ENCODE measurements at regions not wholly inside any gene's neighbourhood (a gene's known extent, or its start where the extent isn't known, plus 50 kb on each side); places are given as distances from the start of the nearest gene placed in this dataset.

DNA sequence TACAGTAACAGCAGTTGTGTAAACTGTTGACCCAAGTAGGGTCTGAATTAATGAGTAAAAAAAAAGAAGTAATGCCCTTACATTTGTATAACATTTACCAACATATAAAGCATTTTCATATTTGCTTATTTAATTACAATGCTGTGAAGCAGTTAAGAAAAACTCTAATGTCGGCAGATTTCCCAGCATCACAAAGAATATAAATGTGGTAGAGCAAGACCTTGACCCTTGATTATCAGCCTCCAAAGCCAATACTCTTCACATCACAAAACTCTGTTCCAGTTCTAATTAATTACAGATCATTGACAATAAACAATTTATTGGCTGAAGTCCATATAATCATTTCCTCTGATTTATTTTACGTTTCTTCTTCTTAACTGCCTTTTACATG, 130.2 kb downstream of the DUSP10 start:
- Histone ChIP-seq H3K9ac (ENCODE audit: low read depth in 1 of 2, low read length in 2 of 2) (no peak overlapping the region), H3K4me3 (ENCODE audit: low read length in 2 of 2) (no peak overlapping the region), H3K4me1 (ENCODE audit: control insufficient read depth in 2 of 2, insufficient read depth in 2 of 2, low read length in 2 of 2) (no peaks in the 10 kb centered on the region), H3K36me3 (ENCODE audit: control insufficient read depth in 2 of 2, insufficient read depth in 2 of 2, low read length in 2 of 2) (no peaks in the 10 kb centered on the region), H3K9me3 (ENCODE audit: control insufficient read depth in 2 of 2, low read length in 2 of 2) (no peaks in the 10 kb centered on the region), H3K27me3 (ENCODE audit: control insufficient read depth in 2 of 2, insufficient read depth in 2 of 2, low read length in 2 of 2) (no peaks in the 10 kb centered on the region), H3K27ac (ENCODE audit: low read depth in 2 of 2, low read length in 2 of 2) (no peak overlapping the region)

DNA sequence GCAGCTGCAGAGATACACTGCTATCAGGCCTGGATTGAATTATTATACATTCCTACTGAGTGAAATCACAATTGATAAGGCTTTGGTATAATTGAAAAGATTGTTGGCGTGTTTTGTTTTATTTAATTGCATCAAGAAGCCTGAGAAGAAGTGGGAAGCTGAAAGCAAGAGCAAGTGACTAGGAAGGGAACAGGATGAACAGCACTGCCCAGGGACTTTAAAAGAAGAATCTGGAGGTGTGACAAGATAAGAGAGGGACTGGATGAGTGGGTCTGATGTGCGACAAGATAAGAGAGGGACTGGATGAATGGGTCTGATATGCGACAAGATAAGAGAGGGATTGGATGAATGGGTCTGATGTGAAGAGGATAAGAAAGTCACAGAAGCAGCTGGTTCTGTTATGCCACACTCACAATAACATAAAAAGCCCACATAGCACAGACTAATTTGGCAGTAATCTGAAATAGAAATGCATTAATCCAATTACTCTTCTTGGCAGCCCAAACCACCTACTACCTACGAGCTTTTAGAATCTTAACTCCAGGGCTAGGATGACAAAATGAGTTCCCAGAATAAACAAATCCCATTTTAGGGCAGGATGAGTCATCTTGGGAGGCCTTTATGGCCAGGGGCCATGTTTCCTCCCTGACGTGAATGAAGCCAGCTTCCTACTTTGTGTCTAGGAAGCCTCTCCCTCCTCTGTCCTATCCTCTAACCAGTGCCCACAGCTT, 129.7 kb downstream of the DUSP10 start:
- Histone ChIP-seq H3K9ac (ENCODE audit: low read depth in 1 of 2, low read length in 2 of 2) (no peak overlapping the region), H3K27ac (ENCODE audit: low read depth in 2 of 2, low read length in 2 of 2) (no peak overlapping the region), H3K4me1 (ENCODE audit: control insufficient read depth in 2 of 2, insufficient read depth in 2 of 2, low read length in 2 of 2) (no peaks in the 10 kb centered on the region), H3K27me3 (ENCODE audit: control insufficient read depth in 2 of 2, insufficient read depth in 2 of 2, low read length in 2 of 2) (no peaks in the 10 kb centered on the region), H3K36me3 (ENCODE audit: control insufficient read depth in 2 of 2, insufficient read depth in 2 of 2, low read length in 2 of 2) (no peaks in the 10 kb centered on the region), H3K4me3 (ENCODE audit: low read length in 2 of 2) (no peak overlapping the region), H3K9me3 (ENCODE audit: control insufficient read depth in 2 of 2, low read length in 2 of 2) (no peaks in the 10 kb centered on the region)

DNA sequence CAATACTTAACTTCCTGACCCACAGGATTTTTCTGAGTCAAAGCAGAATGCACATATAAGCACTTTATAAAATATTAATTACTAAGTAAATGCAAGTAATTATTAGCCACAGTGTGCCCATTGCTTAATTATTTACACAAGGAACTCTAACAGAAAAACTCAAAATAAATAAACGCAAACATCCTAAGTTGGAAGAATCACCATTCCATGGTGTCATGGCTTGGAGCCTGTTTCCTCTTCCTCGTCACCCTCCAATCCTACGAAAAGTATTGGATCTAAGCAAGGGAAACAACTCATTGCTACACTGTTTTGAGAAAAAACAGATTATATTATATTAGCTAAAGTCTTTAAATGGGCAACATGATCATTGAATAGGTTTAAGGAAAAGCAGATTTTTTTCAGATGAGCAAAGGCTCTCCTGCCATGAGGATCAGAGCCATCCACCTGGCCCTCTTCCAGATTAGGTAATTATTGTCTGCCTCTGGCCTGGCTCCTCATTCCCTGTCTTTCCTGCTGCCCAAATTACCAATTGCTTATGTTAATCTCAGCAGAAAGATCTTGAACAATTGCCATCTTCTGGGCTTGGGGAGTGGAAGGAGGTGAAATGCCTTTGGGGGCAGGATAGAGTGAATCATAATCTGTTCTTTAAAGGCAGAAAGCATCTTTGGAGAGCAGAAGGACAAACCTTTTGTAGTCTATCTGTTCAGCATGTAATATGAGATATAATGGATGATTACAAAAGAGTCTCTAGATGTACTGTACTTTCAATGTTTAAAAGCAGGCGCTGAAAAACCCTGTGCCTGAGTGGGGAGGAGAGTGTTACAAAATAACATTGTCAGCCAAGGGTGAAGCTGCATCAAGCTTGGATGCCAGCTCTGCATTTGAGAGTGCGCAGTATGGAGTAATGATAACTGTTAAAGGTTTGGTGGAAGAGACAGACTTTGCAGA, 121.2 kb downstream of the DUSP10 start:
- no peak overlapping the region for H3K27ac ChIP-seq (ENCODE audit: low read depth in 2 of 2, low read length in 2 of 2)
- H3K4me1 ChIP-seq (ENCODE audit: control insufficient read depth in 2 of 2, insufficient read depth in 2 of 2, low read length in 2 of 2): no peaks in the 10 kb centered on the region
- H3K36me3 ChIP-seq (ENCODE audit: control insufficient read depth in 2 of 2, insufficient read depth in 2 of 2, low read length in 2 of 2): no peaks in the 10 kb centered on the region
- H3K4me3 ChIP-seq (ENCODE audit: low read length in 2 of 2): no peak overlapping the region
- no peak overlapping the region for H3K9ac ChIP-seq (ENCODE audit: low read depth in 1 of 2, low read length in 2 of 2)
- H3K9me3 ChIP-seq (ENCODE audit: control insufficient read depth in 2 of 2, low read length in 2 of 2): no peaks in the 10 kb centered on the region
- H3K27me3 ChIP-seq (ENCODE audit: control insufficient read depth in 2 of 2, insufficient read depth in 2 of 2, low read length in 2 of 2): no peaks in the 10 kb centered on the region

DNA sequence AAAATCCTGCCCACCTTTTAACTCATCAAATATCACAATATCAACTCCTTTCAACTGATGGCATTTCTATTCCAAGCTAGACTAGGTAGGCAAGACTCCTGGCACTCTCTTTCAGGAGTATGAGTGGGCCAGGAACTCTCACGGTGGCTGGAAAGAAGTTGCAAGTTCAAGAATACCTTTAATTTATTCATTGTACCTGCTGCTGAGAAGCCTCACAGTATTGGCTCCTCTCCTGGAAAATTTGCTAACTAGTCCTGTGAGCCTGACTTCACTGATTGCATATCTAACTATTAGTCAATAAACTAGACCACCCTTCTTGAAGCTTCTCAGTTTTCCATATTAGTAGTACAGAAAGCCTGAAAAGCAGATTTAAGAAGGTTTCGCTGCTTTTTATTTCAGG, 120.2 kb downstream of the DUSP10 start:
- H3K27ac ChIP-seq (ENCODE audit: low read depth in 2 of 2, low read length in 2 of 2): no peak overlapping the region
- H3K27me3 ChIP-seq (ENCODE audit: control insufficient read depth in 2 of 2, insufficient read depth in 2 of 2, low read length in 2 of 2): no peaks in the 10 kb centered on the region
- H3K9me3 ChIP-seq (ENCODE audit: control insufficient read depth in 2 of 2, low read length in 2 of 2): no peaks in the 10 kb centered on the region
- H3K4me3 ChIP-seq (ENCODE audit: low read length in 2 of 2): no peak overlapping the region
- no peaks in the 10 kb centered on the region for H3K4me1 ChIP-seq (ENCODE audit: control insufficient read depth in 2 of 2, insufficient read depth in 2 of 2, low read length in 2 of 2)
- H3K9ac ChIP-seq (ENCODE audit: low read depth in 1 of 2, low read length in 2 of 2): no peak overlapping the region
- no peaks in the 10 kb centered on the region for H3K36me3 ChIP-seq (ENCODE audit: control insufficient read depth in 2 of 2, insufficient read depth in 2 of 2, low read length in 2 of 2)

DNA sequence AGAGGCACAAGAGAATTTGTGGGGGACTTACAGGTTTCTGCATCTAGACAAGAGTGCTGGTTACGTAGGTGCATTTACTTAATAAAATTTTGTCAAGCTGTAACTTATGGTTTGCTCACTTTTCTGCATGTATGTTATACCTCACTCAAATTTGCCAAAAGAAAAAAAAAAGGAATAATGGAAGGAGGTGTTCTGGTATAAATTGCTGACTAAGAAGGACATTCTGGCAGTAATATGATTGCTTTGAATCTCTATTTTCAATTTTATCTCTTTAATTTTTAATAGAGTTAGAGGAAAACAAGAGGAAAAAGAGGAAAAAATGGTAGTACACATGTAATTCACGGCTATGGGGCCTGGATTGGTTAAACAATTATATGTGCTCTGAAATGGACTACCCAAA, 119.5 kb downstream of the DUSP10 start:
- Histone ChIP-seq H3K27me3 (ENCODE audit: control insufficient read depth in 2 of 2, insufficient read depth in 2 of 2, low read length in 2 of 2) (no peaks in the 10 kb centered on the region), H3K4me1 (ENCODE audit: control insufficient read depth in 2 of 2, insufficient read depth in 2 of 2, low read length in 2 of 2) (no peaks in the 10 kb centered on the region), H3K9ac (ENCODE audit: low read depth in 1 of 2, low read length in 2 of 2) (no peak overlapping the region), H3K4me3 (ENCODE audit: low read length in 2 of 2) (no peak overlapping the region), H3K36me3 (ENCODE audit: control insufficient read depth in 2 of 2, insufficient read depth in 2 of 2, low read length in 2 of 2) (no peaks in the 10 kb centered on the region), H3K27ac (ENCODE audit: low read depth in 2 of 2, low read length in 2 of 2) (no peak overlapping the region), H3K9me3 (ENCODE audit: control insufficient read depth in 2 of 2, low read length in 2 of 2) (no peaks in the 10 kb centered on the region)

DNA sequence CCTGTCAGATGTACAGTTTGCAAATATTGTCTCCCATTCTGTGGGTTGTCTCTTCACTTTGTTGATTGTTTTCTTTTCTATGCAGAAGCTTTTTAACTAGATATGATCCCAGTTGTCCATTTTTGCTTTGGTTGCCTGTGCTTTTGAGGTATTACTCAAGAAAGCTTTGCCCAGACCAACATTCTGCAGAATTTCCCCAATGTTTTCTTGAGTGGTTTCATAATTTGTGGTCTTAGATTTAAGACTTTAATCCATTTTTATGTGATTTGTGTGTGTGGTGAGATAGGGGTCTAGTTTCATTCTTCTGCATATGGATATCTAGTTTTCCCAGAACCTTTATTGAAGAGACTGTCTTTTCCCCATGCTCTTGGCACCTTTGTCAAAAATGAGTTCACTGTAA, 116.9 kb downstream of the DUSP10 start:
- no peaks in the 10 kb centered on the region for H3K27me3 ChIP-seq (ENCODE audit: control insufficient read depth in 2 of 2, insufficient read depth in 2 of 2, low read length in 2 of 2)
- H3K4me1 ChIP-seq (ENCODE audit: control insufficient read depth in 2 of 2, insufficient read depth in 2 of 2, low read length in 2 of 2): no peaks in the 10 kb centered on the region
- H3K27ac ChIP-seq (ENCODE audit: low read depth in 2 of 2, low read length in 2 of 2): no peak overlapping the region
- no peaks in the 10 kb centered on the region for H3K9me3 ChIP-seq (ENCODE audit: control insufficient read depth in 2 of 2, low read length in 2 of 2)
- H3K36me3 ChIP-seq (ENCODE audit: control insufficient read depth in 2 of 2, insufficient read depth in 2 of 2, low read length in 2 of 2): no peaks in the 10 kb centered on the region
- H3K9ac ChIP-seq (ENCODE audit: low read depth in 1 of 2, low read length in 2 of 2): no peak overlapping the region
- no peak overlapping the region for H3K4me3 ChIP-seq (ENCODE audit: low read length in 2 of 2)

DNA sequence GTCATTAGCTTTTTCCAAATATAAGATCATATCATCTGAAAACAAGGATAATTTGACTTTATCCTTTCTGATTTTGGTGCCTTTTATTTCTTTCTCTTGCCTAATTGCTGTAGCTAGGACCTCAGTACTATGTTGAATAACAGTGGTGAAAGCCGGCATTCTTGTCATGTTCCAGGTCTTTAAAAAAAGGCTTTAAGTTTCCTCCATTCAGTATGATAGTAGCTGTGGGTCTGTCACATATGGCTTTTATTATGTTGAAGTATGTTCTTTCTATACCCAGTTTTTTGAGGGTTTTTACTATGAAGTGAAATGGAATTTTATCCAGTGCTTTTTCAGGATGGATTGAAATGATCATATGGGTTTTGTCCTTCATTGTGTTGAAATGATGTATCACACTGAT, 115.8 kb downstream of the DUSP10 start:
- Histone ChIP-seq H3K4me1 (ENCODE audit: control insufficient read depth in 2 of 2, insufficient read depth in 2 of 2, low read length in 2 of 2) (no peaks in the 10 kb centered on the region), H3K27me3 (ENCODE audit: control insufficient read depth in 2 of 2, insufficient read depth in 2 of 2, low read length in 2 of 2) (no peaks in the 10 kb centered on the region), H3K9me3 (ENCODE audit: control insufficient read depth in 2 of 2, low read length in 2 of 2) (no peaks in the 10 kb centered on the region), H3K27ac (ENCODE audit: low read depth in 2 of 2, low read length in 2 of 2) (no peak overlapping the region), H3K4me3 (ENCODE audit: low read length in 2 of 2) (no peak overlapping the region), H3K9ac (ENCODE audit: low read depth in 1 of 2, low read length in 2 of 2) (no peak overlapping the region), H3K36me3 (ENCODE audit: control insufficient read depth in 2 of 2, insufficient read depth in 2 of 2, low read length in 2 of 2) (no peaks in the 10 kb centered on the region)

DNA sequence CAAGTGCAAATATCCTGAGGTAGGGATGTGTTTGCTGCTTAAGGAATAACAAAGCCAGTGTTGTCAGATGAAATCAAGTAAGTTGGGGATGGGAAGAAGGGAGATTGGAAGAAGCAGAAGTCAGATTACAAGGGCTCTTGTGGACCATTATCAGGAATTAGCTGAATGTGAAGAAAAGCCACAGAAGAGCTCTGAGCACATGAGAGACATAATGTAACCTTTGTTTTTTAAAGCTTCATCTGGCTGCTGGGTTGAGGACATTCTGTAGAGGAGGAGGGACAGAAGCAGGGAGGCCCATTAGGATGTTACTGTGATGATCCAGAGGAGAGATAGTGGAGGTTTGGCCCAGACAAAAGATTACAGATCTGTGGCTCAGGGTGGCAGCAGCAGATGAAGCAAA, 111.7 kb downstream of the DUSP10 start:
- Histone ChIP-seq H3K9ac (ENCODE audit: low read depth in 1 of 2, low read length in 2 of 2) (no peak overlapping the region), H3K27ac (ENCODE audit: low read depth in 2 of 2, low read length in 2 of 2) (no peak overlapping the region), H3K4me3 (ENCODE audit: low read length in 2 of 2) (no peak overlapping the region), H3K27me3 (ENCODE audit: control insufficient read depth in 2 of 2, insufficient read depth in 2 of 2, low read length in 2 of 2) (no peaks in the 10 kb centered on the region), H3K9me3 (ENCODE audit: control insufficient read depth in 2 of 2, low read length in 2 of 2) (no peaks in the 10 kb centered on the region), H3K4me1 (ENCODE audit: control insufficient read depth in 2 of 2, insufficient read depth in 2 of 2, low read length in 2 of 2) (no peaks in the 10 kb centered on the region), H3K36me3 (ENCODE audit: control insufficient read depth in 2 of 2, insufficient read depth in 2 of 2, low read length in 2 of 2) (no peaks in the 10 kb centered on the region)

DNA sequence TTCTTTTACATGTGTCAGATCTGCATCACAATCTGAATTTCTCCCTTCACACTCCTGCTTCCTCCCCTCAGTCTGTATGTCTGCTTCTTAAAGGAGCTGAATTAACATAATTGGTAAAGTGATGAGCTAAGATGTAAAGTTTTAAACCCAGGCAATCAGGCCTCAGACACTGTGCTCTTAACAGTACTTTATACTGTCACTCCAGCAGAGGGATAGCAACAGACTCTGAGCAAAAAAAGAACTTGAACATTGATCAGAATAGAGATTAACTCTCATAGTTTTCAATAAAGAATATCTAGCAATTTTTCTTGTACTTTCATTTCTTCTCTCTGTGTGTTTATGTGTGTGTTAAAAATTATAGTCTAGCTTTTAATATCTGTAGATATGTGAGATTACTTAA, 110.3 kb downstream of the DUSP10 start:
- H3K27ac ChIP-seq (ENCODE audit: low read depth in 2 of 2, low read length in 2 of 2): no peak overlapping the region
- no peak overlapping the region for H3K4me3 ChIP-seq (ENCODE audit: low read length in 2 of 2)
- H3K36me3 ChIP-seq (ENCODE audit: control insufficient read depth in 2 of 2, insufficient read depth in 2 of 2, low read length in 2 of 2): no peaks in the 10 kb centered on the region

DNA sequence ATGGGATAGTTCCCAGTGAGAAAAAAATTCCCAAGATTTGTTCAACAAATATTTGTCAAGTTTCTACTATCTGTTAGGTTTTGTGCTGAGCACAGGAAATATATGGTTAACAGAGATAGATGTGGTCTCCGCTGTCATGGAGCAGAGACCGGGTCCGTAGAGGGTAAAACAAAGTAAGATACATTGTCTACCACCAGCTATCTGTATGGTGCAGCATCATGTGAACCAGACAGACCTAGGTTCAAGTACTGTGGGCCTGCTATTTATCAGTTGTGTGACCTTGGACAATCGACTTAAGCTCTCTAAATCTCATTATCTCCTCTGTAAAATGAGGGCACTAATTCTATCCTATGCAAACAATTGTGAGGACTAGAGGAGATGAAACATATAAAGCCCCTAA, 109.8 kb downstream of the DUSP10 start:
- Histone ChIP-seq H3K27ac (ENCODE audit: low read depth in 2 of 2, low read length in 2 of 2) (no peak overlapping the region), H3K9me3 (ENCODE audit: control insufficient read depth in 2 of 2, low read length in 2 of 2) (no peaks in the 10 kb centered on the region), H3K4me3 (ENCODE audit: low read length in 2 of 2) (no peak overlapping the region), H3K36me3 (ENCODE audit: control insufficient read depth in 2 of 2, insufficient read depth in 2 of 2, low read length in 2 of 2) (no peaks in the 10 kb centered on the region), H3K4me1 (ENCODE audit: control insufficient read depth in 2 of 2, insufficient read depth in 2 of 2, low read length in 2 of 2) (no peaks in the 10 kb centered on the region), H3K27me3 (ENCODE audit: control insufficient read depth in 2 of 2, insufficient read depth in 2 of 2, low read length in 2 of 2) (no peaks in the 10 kb centered on the region), H3K9ac (ENCODE audit: low read depth in 1 of 2, low read length in 2 of 2) (no peak overlapping the region)

More for the DNA sequence above, 110.3 kb downstream of the DUSP10 start:
- Histone ChIP-seq H3K4me1 (ENCODE audit: control insufficient read depth in 2 of 2, insufficient read depth in 2 of 2, low read length in 2 of 2) (no peaks in the 10 kb centered on the region), H3K27me3 (ENCODE audit: control insufficient read depth in 2 of 2, insufficient read depth in 2 of 2, low read length in 2 of 2) (no peaks in the 10 kb centered on the region), H3K9me3 (ENCODE audit: control insufficient read depth in 2 of 2, low read length in 2 of 2) (no peaks in the 10 kb centered on the region), H3K9ac (ENCODE audit: low read depth in 1 of 2, low read length in 2 of 2) (no peak overlapping the region)
